CD4-positive, alpha-beta memory T cell (primary cell): ENCODE measurements at regions not wholly inside any gene's neighbourhood (a gene's known extent, or its start where the extent isn't known, plus 50 kb on each side); places are given as distances from the start of the nearest gene placed in this dataset.

Experiments used
- CTCF ChIA-PET: fragments of 350-600 bp; sonication (Branson Sonifier 250); formaldehyde crosslinking; loops from one replicate; lab custom pipeline; 2021; ENCODE audit warnings: inconsistent platforms; ENCODE audit not compliant: partially characterized antibody; lab: Charles Lee
- POLR2A ChIA-PET: fragments of 350-600 bp; sonication (Branson Sonifier 250); formaldehyde crosslinking; loops from one replicate; lab custom pipeline; 2021; ENCODE audit not compliant: partially characterized antibody; lab: Charles Lee
- DNase-seq, 5 donors: peaks; one replicate each; pipeline versions ENCODE4 v3.0.0 to v3.0.0-alpha.2; 2020 to 2022; ENCODE audit warnings: mixed read lengths in 1 of 5
- H3K27ac ChIP-seq: one replicate; pipeline ENCODE4 v1.7.0; 2013; ENCODE audit warnings: low read depth, low read length
- H3K27me3 ChIP-seq: 2 replicates; pipeline ENCODE4 v1.7.0; 2013; ENCODE audit warnings: mild to moderate bottlenecking, low read length, moderate library complexity; ENCODE audit not compliant: insufficient read depth
- H3K36me3 ChIP-seq: 2 replicates; pipeline ENCODE4 v1.7.0; 2013; ENCODE audit warnings: mild to moderate bottlenecking, low read length, moderate library complexity; ENCODE audit not compliant: insufficient read depth
- H3K4me1 ChIP-seq: 2 replicates; pipeline ENCODE4 v1.7.0; 2013; ENCODE audit warnings: mild to moderate bottlenecking, low read length, moderate library complexity; ENCODE audit not compliant: insufficient read depth
- H3K4me3 ChIP-seq, 2 donors: one replicate each; pipeline ENCODE4 v1.7.0; 2013; ENCODE audit warnings: low read length in 2 of 2, mild to moderate bottlenecking in 1 of 2
- H3K9me3 ChIP-seq, 2 donors: one replicate each; pipeline ENCODE4 v1.7.0; 2013; ENCODE audit warnings: low read length in 2 of 2, control low read depth in 1 of 2; ENCODE audit not compliant: control insufficient read depth in 1 of 2
- H3K27ac Mint-ChIP-seq, 7 donors: one replicate each; pipeline ENCODE4 v1.8.0; 2020 to 2021; ENCODE audit warnings: mixed read lengths in 7 of 7, mild to moderate bottlenecking in 6 of 7, inconsistent platforms in 3 of 7, moderate library complexity in 3 of 7
- H3K27me3 Mint-ChIP-seq, 2 donors: one replicate each; pipeline ENCODE4 v1.8.0; 2020 to 2021; ENCODE audit warnings: mixed read lengths in 2 of 2
- H3K36me3 Mint-ChIP-seq, 2 donors: one replicate each; pipeline ENCODE4 v1.8.0; 2020 to 2021; ENCODE audit warnings: mixed read lengths in 2 of 2, inconsistent platforms in 1 of 2, mild to moderate bottlenecking in 1 of 2
- H3K4me1 Mint-ChIP-seq, 4 donors: one replicate each; pipeline ENCODE4 v1.8.0; 2020 to 2021; ENCODE audit warnings: mixed read lengths in 4 of 4, mild to moderate bottlenecking in 1 of 4
- H3K4me3 Mint-ChIP-seq, 8 donors: one replicate each; pipeline ENCODE4 v1.8.0; 2020 to 2021; ENCODE audit warnings: mixed read lengths in 8 of 8, mild to moderate bottlenecking in 7 of 8, moderate library complexity in 6 of 8, inconsistent platforms in 3 of 8
- H3K9me3 Mint-ChIP-seq, 8 donors: one replicate each; pipeline ENCODE4 v1.8.0; 2020 to 2021; ENCODE audit warnings: mixed read lengths in 8 of 8, mild to moderate bottlenecking in 5 of 8, inconsistent platforms in 3 of 8, moderate library complexity in 1 of 8
- intact Hi-C: fragments of 100-400 bp; cut with micrococcal nuclease; formaldehyde crosslinking; loops from one replicate; pipeline ENCODE4 v1.15.1; 2023

DNA sequence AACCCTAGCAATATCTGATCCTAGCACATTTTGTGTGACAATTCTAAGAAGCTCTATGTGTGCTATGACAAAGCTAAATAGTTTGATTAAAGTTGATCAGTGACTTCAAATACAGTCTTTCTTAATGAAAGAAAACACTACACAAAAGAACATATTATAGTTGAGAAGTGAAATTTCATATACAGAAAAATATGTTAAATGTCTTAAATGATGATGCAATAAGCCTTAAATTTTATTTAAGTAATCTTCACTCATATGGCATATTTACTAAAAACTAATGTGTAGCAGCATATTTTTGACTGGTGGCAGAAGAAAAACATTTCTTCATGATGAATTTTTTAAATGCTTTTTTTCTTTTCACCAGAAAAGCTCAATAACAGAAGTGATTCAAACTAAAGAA lies 485.5 kb downstream of the TUSC7 start:
- H3K9me3 ChIP-seq: no peaks in the 10 kb centered on the region
- intact Hi-C loops: no loop called here
- POLR2A ChIA-PET: no interaction called here

DNA sequence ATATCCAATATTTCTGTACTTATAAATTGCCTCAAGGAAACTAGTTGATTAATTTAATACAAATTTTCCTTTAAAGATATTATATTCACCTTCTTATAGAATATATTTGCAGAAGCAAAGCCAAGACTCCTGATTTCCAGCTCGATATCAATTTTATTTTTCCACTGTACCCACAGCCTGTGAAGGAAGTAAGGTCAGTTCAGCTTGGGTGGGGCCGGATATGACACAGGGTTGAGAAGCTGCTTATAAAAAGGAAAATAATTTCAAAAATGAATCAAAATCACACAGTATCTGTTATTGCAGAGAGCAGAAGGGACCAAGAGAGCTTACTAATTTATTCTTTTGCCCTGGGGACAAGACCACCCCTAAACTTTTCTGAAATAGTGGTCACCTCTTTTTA lies 491.4 kb downstream of the TUSC7 start:
- no peaks in the 10 kb centered on the region for H3K27me3 ChIP-seq
- Mint-ChIP-seq H3K4me3 (no peak overlapping the region), H3K27me3 (no peaks in the 10 kb centered on the region), H3K9me3 (peaks cover 0 to 8% (median 3%) of the 10 kb centered on the region in 8 donors), H3K36me3 (no peaks in the 10 kb centered on the region), H3K4me1 (no peaks in the 10 kb centered on the region), H3K27ac (no peak overlapping the region)
- DNase-seq: no peak
- intact Hi-C loops: no loop called here
- no peaks in the 10 kb centered on the region for H3K9me3 ChIP-seq
- H3K4me3 ChIP-seq: no peak overlapping the region
- no peaks in the 10 kb centered on the region for H3K4me1 ChIP-seq
- H3K36me3 ChIP-seq: no peaks in the 10 kb centered on the region
- H3K27ac ChIP-seq: no peak overlapping the region
- ChIA-PET POLR2A (no interaction called here), CTCF (no interaction called here)

More for the DNA sequence above, 485.5 kb downstream of the TUSC7 start:
- H3K4me3 ChIP-seq: no peak overlapping the region
- no peak for DNase-seq
- Mint-ChIP-seq H3K4me3 (no peak overlapping the region), H3K27me3 (no peaks in the 10 kb centered on the region), H3K36me3 (no peaks in the 10 kb centered on the region), H3K9me3 (peaks cover 0 to 9% (median 3%) of the 10 kb centered on the region in 8 donors), H3K4me1 (no peaks in the 10 kb centered on the region), H3K27ac (no peak overlapping the region)
- no peaks in the 10 kb centered on the region for H3K36me3 ChIP-seq
- H3K27me3 ChIP-seq: no peaks in the 10 kb centered on the region
- H3K4me1 ChIP-seq: no peaks in the 10 kb centered on the region
- CTCF ChIA-PET: no interaction called here
- H3K27ac ChIP-seq: no peak overlapping the region

DNA sequence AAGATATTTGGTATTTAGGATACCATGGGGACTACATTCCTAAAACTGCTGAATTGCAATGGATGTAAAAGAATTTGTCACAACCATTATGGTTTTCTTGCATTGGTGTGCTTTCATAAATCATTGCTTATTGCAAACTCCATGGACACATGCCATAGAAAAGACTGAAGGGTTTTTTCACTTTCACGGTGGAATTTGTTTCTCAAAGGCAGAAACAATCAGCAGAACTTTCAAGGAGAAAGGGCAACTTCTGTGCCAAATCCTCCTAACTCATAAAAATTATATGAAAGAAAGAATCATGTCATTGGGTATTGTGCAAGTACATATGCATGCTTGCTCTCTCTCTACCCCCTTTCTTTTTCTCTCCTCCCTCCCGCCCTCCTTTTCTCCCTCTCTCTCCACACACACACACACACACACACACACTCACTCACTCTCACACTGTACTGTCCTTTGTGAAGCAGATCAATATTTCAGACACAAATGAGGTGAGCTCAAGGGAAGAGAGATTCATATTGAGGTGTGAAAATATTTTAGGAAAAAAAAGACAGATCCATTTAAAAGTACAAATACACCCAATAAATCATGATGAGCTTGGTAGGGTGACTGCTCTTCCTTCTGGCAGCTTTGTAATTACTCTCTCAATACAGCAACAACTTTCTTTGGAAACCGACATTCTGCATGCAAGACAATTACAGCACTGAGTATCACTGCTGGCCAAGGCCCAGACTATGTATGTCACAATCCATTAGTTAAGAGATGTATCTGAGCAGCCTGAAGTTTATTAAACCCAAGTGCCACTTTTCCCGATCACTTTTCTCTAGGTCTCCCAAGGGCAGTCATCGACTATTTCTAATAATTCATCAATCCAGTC lies 492.6 kb downstream of the TUSC7 start:
- intact Hi-C loops: no loop called here
- ChIA-PET POLR2A (no interaction called here), CTCF (no interaction called here)
- DNase-seq: no peak
- Histone ChIP-seq H3K4me1 (no peaks in the 10 kb centered on the region), H3K27me3 (no peaks in the 10 kb centered on the region), H3K4me3 (no peak overlapping the region), H3K27ac (no peak overlapping the region), H3K36me3 (no peaks in the 10 kb centered on the region), H3K9me3 (no peaks in the 10 kb centered on the region)
- Mint-ChIP-seq H3K36me3 (no peaks in the 10 kb centered on the region), H3K27ac (no peak overlapping the region), H3K27me3 (no peaks in the 10 kb centered on the region), H3K4me3 (no peak overlapping the region), H3K4me1 (no peaks in the 10 kb centered on the region), H3K9me3 (peaks cover 0 to 8% (median 3%) of the 10 kb centered on the region in 8 donors)

DNA sequence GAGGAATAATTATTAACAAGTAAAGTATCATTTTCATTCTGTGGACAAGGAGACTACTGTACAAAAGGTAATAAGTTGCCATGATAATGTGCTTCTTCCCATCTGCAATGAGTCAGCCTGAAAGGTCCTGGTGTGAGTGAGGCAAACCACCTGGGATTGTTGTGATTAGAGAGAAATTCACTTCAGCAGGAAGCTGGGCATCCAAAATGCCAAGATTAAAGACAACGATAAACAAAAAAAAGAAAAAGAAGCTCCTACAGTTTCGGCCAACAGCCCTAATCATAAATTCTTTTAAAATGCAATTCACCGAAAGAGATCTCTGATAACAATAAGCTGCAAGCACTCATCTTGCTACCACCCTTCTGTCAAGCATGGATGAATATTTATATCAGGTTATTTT lies 507.8 kb downstream of the TUSC7 start:
- no peak overlapping the region for H3K4me3 Mint-ChIP-seq
- no peaks in the 10 kb centered on the region for H3K36me3 Mint-ChIP-seq
- Histone ChIP-seq H3K4me1 (no peaks in the 10 kb centered on the region), H3K27me3 (no peaks in the 10 kb centered on the region), H3K36me3 (no peaks in the 10 kb centered on the region), H3K9me3 (no peaks in the 10 kb centered on the region), H3K4me3 (no peak overlapping the region), H3K27ac (no peak overlapping the region)
- intact Hi-C loops: no loop called here
- H3K4me1 Mint-ChIP-seq: no peaks in the 10 kb centered on the region
- ChIA-PET CTCF (no interaction called here), POLR2A (no interaction called here)
- DNase-seq: no peak
- H3K27me3 Mint-ChIP-seq: no peaks in the 10 kb centered on the region
- peaks cover 0 to 8% (median 3%) of the 10 kb centered on the region in 8 donors for H3K9me3 Mint-ChIP-seq
- no peak overlapping the region for H3K27ac Mint-ChIP-seq

DNA sequence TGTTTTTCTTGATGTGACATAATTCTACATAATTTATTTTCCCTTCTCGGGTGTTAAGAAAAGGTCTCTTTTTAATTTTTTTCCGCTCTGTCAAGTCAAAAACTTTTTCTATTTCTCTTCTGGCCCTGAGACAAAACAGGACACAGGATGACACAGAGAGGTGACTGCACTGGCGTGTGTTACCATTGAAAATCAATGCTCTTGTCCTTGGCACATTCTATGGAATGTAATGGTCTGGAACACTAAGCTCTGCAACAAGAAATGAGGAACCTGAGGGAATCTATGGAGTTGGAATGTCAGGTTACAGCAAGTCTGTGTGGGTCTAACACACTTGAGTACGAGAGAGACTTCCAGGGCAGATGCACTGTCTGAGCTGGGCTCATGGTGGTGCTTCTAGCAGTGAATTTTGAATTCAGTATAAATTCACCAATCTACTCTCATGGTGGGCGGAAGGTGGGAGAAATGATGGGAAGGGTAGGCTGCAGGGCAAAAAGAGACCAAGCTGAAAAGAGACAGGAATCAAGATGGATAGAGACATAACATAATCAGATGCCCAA lies 508.3 kb downstream of the TUSC7 start:
- H3K4me1 ChIP-seq: no peaks in the 10 kb centered on the region
- H3K4me3 Mint-ChIP-seq: no peak overlapping the region
- no peaks in the 10 kb centered on the region for H3K36me3 ChIP-seq
- no peaks in the 10 kb centered on the region for H3K36me3 Mint-ChIP-seq
- H3K27ac Mint-ChIP-seq: no peak overlapping the region
- DNase-seq: no peak
- H3K4me1 Mint-ChIP-seq: no peaks in the 10 kb centered on the region
- H3K9me3 Mint-ChIP-seq: peaks cover 0 to 7% (median 3%) of the 10 kb centered on the region in 8 donors
- intact Hi-C loops: no loop called here
- H3K27me3 ChIP-seq: no peaks in the 10 kb centered on the region
- ChIA-PET CTCF (no interaction called here), POLR2A (no interaction called here)
- H3K27ac ChIP-seq: no peak overlapping the region
- H3K27me3 Mint-ChIP-seq: no peaks in the 10 kb centered on the region
- H3K4me3 ChIP-seq: no peak overlapping the region
- no peaks in the 10 kb centered on the region for H3K9me3 ChIP-seq

DNA sequence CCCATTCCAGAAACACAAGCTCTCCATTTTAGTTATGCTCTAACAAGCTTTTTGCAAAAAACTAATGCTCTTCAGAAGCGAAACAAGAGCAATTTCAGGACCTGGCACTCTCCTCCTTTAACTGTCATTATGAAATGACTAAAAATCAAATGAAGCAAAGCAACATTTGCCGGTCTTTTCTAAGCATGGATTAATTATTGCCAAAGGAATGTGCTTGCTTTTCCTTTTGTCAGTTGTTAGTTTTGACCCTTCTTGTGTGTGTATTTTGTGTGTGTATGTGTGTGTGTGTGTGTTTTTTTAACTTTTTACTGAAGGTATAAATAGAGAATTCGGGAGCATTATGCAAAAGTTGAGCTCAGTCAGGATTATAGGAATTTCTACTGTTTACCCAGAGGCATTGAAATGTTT lies 509.1 kb downstream of the TUSC7 start:
- Histone ChIP-seq H3K4me1 (no peaks in the 10 kb centered on the region), H3K36me3 (no peaks in the 10 kb centered on the region), H3K9me3 (no peaks in the 10 kb centered on the region), H3K4me3 (no peak overlapping the region), H3K27me3 (no peaks in the 10 kb centered on the region), H3K27ac (no peak overlapping the region)
- DNase-seq: no peak
- ChIA-PET CTCF (interaction anchor here (1.1 kb wide), 1 partner anchor 21 kb away, joined by 3 read pairs; no protein-coding TSS in a partner anchor), POLR2A (no interaction called here)
- Mint-ChIP-seq H3K27me3 (no peaks in the 10 kb centered on the region), H3K4me3 (no peak overlapping the region), H3K27ac (no peak overlapping the region), H3K9me3 (peaks cover 0 to 7% (median 3%) of the 10 kb centered on the region in 8 donors), H3K36me3 (no peaks in the 10 kb centered on the region), H3K4me1 (no peaks in the 10 kb centered on the region)
- intact Hi-C loops: no loop called here

DNA sequence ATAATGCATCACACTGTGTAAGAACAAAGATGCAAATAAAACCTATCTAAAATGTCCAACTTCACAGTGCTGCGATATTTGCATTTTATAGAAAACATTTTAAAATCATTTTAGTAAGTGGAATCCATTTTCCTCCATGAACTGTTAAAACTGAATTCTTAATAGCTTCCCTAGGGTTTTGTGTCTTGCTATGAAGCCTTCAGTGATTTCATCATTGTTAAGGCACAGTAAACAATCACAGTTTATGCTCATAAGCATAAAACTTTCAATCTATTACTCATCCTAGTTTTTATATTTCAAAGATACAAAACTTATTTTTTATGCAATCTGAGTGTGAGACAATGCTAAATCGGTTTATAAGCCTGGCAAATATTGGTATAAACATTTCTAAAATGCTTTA lies 509.7 kb downstream of the TUSC7 start:
- no peak overlapping the region for H3K4me3 Mint-ChIP-seq

More for the DNA sequence above, 509.7 kb downstream of the TUSC7 start:
- no peak overlapping the region for H3K4me3 ChIP-seq
- no peak for DNase-seq
- no peak overlapping the region for H3K27ac ChIP-seq
- peaks cover 0 to 7% (median 4%) of the 10 kb centered on the region in 8 donors for H3K9me3 Mint-ChIP-seq
- no peak overlapping the region for H3K27ac Mint-ChIP-seq
- no peaks in the 10 kb centered on the region for H3K27me3 Mint-ChIP-seq
- CTCF ChIA-PET: interaction anchor here (1.1 kb wide), 1 partner anchor 21 kb away, joined by 3 read pairs; no protein-coding TSS in a partner anchor
- no peaks in the 10 kb centered on the region for H3K36me3 Mint-ChIP-seq
- POLR2A ChIA-PET: no interaction called here
- no peaks in the 10 kb centered on the region for H3K4me1 Mint-ChIP-seq
- H3K4me1 ChIP-seq: no peaks in the 10 kb centered on the region
- H3K9me3 ChIP-seq: no peaks in the 10 kb centered on the region
- intact Hi-C loops: no loop called here
- H3K27me3 ChIP-seq: no peaks in the 10 kb centered on the region
- H3K36me3 ChIP-seq: no peaks in the 10 kb centered on the region
